ENCODE measurements at regions not wholly inside any gene's neighbourhood (a gene's known extent, or its start where the extent isn't known, plus 50 kb on each side); places are given as distances from the start of the nearest gene placed in this dataset.

GRCh38 chr2:211068108-211068780 lies 511.8 kb downstream of the CPS1 start:
- DNase-seq = no peak

GRCh38 chr2:211070547-211070946 lies 514.1 kb downstream of the CPS1 start:
- no peak for DNase-seq

DNA sequence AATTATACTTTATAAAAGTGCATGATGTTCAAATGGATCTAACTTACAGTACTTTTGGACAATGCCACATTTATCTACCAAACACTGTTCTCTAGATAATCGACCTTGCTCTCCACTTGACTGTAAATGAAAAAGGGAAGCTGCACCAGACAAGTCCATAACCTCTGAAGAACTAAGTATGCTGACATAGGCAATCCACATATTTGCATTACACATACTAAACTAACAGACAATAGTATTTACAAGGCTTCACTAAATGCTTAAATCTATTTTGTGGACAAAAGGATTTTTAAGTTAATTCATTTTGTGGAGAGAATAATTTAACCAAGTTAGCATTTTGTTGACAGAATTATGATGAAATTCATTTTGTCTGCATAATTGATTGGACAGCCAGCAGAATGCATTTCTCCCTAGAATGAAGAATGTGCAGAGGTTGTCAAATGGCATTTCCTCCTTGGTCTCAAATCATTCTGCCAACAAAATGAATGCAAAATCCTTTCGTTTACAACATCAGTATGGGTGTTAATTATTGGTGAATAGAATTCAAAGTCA lies 520.9 kb downstream of the CPS1 start:
- no peak for DNase-seq

GRCh38 chr2:211084352-211084751 lies 528.0 kb downstream of the CPS1 start:
- DNase-seq = peak; percentile 15

DNA sequence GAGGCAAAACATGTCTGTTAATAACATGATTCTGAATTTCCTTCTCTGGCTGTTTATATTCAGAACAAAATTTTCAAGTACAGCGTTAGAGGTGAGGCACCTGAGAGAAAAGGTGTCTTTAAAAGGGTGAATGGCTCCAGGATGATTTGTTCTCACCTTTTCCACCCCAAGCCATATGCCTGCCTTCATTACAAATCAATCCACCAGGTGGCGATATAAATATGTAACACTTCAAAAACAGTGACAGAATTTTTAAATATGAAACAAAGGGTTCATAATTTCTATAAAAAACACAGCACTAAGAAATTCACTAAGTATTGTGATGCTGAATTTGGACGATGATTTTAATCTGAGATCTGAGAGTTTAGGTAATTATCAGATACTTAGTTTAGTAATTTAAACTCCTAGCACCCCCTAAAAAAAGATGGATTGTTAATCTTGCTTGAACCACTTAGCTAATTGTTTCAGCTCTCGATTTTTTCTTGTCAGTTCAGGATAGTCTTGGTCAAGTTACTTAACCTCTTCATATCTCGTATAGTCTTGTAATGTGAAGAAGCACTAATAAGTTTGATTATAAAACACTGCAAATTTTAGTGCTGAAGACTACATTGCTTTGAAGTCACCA lies 528.8 kb downstream of the CPS1 start:
- DNase-seq = peak; percentile 66

- DNase-seq = no peak
Observed at GRCh38 chr2:211086049-211086448, 529.6 kb downstream of the CPS1 start.

DNA sequence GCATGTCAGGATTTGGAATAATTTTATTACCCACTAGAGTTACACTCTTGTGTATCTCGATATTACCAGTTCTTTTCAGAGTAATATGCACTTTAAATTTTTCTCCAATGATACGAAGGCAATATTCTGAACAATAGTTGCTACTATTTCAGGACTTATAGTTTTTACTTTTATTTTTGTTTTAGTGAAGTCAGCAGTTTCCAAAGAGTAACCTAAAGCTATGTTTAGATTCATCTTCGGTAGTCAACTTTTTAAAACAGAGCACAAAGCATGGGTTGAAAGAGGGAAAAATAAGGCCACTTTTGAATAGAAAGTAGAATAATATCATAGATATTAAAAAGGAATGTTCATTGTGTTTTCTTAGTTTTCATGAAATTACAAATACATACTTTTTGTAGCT lies 532.7 kb downstream of the CPS1 start:
- no peak for DNase-seq

DNA sequence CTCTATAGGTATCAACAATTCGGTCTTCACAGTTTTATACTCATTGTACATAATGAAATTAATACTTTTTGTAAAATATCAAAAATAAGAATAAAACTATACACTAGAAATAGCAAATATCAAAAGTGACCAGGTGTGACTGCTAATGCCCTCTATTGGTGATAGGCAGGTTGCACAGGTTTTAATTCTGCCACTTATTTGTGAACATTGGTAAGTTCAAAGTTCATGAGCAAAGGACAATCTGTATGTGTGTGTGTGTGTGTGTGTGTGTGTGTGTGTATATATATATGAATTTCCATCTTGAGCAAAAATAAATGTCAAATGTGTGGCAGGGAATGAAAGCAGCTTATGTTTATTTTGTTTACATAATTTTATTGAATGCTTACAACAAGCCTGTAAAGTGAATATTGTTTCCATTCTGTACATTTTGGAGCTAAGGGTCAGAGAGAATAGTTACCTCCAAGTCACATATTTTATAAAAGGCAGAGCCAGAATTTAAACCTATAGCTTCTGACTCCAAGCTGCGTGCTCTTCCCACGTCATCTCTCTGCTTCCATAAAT lies 537.4 kb downstream of the CPS1 start:
- peak; percentile 26 for DNase-seq

DNA sequence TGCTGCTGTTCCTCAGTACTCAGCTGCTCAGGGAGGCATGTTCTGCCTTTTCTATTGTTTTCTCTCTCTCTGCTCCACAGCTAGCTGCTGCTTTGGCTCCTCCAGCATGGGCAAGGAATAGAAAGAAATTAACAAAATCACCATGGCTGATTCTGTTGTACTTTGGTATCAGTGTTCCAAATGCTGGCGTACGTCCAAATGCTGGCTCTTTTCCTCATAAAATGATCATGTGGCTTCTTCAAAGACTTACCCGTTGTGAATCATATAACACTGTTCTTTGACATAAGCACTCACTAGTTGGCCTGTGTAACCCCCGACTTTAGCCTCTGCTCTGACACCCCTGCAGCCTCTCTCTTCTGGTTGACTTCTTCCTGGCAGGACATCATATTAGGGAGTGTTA lies 547.6 kb downstream of the CPS1 start:
- DNase-seq = peak; percentile 3

- no peak for DNase-seq
Observed at GRCh38 chr2:211113334-211114175, 557.2 kb downstream of the CPS1 start.

DNA sequence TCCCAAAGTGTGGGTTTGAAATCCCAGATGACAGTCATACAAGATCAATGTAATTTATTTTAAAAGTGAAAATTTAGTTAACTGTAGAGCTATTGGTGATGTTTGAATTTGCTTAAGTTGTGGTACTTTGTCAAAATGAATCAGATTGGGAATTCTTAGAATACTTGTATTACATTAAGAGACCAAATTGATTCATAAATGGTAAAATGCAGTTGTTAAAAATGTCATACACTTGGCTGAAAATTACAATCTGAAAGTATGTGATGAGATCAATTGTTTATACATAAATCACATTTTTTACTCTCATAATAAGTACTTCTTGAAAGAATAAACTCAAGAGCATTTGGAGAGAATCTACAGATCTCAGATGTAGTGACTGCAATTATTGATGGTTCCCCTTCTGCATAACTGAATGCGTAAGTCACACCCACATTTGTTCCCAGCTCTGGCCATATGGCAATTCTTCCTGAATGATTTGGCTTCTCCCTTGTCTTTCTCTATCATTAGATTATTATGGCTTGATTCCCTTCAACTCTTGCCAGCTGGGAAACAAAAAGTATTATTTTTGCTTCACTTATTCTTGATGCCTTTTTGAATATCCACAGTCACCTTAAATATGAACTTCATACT lies 558.5 kb downstream of the CPS1 start:
- peak; percentile 31 for DNase-seq

GRCh38 chr2:211117026-211117425 lies 560.6 kb downstream of the CPS1 start:
- no peak for DNase-seq

DNA sequence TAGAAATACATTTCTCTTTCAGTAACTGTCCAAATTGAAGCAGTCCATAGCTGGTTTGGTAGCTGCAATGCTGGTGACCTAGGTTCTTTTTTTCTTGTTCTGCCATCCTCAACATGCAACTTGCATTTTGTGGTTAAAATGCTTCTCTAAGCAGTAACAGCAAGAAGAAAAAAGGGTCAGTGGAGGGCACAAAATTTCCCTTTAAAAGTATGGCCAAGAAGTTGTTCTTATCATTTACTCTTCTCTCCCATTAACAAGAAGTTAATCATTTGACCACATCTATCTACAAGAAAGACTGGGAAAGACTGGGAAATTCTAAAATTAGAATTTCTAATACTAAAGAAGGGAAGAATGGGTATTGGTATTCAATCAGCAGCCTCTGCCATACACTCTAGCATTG lies 569.9 kb downstream of the CPS1 start:
- no peak for DNase-seq

- no peak for DNase-seq
Observed at GRCh38 chr2:211127501-211127900, 571.1 kb downstream of the CPS1 start.

- DNase-seq = no peak
Observed at GRCh38 chr2:211128287-211128686, 571.9 kb downstream of the CPS1 start.

GRCh38 chr2:211129798-211130197 lies 573.4 kb downstream of the CPS1 start:
- DNase-seq = no peak

GRCh38 chr2:211132046-211132445 lies 575.6 kb downstream of the CPS1 start:
- DNase-seq = no peak

DNA sequence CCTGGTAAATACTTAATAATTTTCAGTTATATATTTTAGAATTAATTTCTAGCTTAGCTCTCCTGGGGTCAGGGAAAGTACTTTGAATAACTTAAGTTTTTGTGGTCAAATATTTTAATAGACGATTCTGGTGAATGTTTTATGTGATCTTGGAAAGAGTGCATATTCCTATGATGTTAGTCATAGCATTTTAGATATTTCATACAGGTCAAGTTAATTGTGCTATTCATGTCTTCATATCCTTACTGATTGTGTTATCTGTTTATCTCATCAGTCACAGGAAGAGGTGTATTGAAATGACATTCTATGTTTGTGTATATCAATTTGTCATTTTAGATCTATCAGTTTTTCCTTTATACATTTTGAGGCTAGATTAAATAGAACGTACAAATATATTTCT lies 576.2 kb downstream of the CPS1 start:
- DNase-seq = no peak

DNA sequence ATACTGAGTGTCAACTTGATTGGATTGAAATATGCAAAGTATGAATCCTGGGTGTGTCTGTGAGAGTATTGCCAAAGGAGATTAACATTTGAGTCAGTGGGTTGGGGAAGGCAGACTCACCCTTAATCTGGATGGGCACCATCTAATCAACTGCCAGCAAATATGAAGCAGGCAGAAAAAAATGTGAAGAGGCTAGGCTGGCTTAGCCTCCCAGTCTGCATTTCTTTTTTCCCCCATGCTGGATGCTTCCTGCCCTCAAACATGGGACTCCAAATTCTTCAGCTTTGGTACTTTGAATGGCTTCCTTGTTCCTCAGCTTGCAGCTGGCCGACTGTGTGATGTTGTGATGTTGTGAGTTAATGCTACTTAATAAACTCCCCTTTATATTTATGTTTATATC lies 577.4 kb downstream of the CPS1 start:
- peak; percentile 1 for DNase-seq

DNA sequence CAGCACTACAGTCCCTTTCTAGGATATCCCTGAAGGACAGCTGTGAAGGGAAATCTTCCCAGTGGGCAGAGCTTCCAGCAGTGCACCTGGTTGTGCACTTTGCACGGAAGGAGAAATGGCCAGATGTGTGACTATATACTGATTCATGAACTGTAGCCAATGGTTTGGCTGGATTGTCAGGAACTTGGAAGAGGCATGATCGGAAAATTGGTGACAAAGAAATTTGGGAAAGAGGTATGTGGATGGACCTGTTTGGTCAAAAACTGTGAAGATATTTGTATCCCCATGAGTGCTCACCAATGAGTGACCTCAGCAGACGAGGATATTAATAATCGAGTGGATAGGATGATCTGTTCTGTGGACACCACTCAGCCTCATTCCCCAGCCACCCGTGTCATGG lies 582.2 kb downstream of the CPS1 start:
- no peak for DNase-seq

- no peak for DNase-seq
Observed at GRCh38 chr2:211141646-211142045, 585.2 kb downstream of the CPS1 start.

- DNase-seq = no peak
Observed at GRCh38 chr2:211144078-211144477, 587.7 kb downstream of the CPS1 start.
